Ishikawa (cell line): ENCODE measurements at regions not wholly inside any gene's neighbourhood (a gene's known extent, or its start where the extent isn't known, plus 50 kb on each side); places are given as distances from the start of the nearest gene placed in this dataset.

ENCODE experiments used
- REST ChIP-seq: IDR thresholded peaks from 2 replicates; pipeline ENCODE4 v1.6.1; 2012; ENCODE audit warnings: low read depth, mild to moderate bottlenecking
- TAF1 ChIP-seq: IDR thresholded peaks from 2 replicates; pipeline ENCODE4 v1.6.1; 2012; ENCODE audit warnings: low read depth, mild to moderate bottlenecking
- TF ChIP-seq, protein P1 (sequence below): IDR thresholded peaks from 2 replicates; pipeline ENCODE4 v1.6.1; 2012

- TF ChIP-seq, protein P1, sequence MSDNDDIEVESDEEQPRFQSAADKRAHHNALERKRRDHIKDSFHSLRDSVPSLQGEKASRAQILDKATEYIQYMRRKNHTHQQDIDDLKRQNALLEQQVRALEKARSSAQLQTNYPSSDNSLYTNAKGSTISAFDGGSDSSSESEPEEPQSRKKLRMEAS, result no peak
- TF ChIP-seq REST (no peak), TAF1 (no peak)
These were observed 340.7 kb upstream of the CBLB start for GRCh38 chr3:106209482-106209881.
